NCI-H1092 (cell line): ENCODE measurements at regions not wholly inside any gene's neighbourhood (a gene's known extent, or its start where the extent isn't known, plus 50 kb on each side); places are given as distances from the start of the nearest gene placed in this dataset.
A peak's percentile ranks its signal among the peaks of the same experiment; 100 is the strongest.

Experiments
- DNase-seq: peaks from one replicate; lab custom pipeline; 2025; lab: John Stamatoyannopoulos, UW

DNA sequence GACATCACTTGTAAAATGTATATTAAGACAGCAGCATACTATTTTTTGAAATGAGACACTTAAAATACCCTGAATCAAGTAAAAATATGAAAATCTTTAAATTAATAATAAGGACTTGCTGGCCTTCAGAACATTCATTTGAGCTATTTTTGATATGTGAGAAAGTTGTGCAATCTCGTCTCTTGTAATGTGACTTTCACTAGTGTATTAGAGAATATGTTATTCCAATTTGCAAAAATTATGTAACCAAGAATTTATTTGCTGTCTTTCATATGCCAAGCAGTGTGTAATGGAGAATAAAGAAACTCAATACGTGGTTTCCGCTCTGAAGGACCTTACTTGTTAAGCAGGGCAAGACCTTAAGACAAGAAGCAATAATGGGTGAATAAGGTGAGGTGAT lies 375.0 kb upstream of the RUNX1 start:
- DNase-seq: no peak

DNA sequence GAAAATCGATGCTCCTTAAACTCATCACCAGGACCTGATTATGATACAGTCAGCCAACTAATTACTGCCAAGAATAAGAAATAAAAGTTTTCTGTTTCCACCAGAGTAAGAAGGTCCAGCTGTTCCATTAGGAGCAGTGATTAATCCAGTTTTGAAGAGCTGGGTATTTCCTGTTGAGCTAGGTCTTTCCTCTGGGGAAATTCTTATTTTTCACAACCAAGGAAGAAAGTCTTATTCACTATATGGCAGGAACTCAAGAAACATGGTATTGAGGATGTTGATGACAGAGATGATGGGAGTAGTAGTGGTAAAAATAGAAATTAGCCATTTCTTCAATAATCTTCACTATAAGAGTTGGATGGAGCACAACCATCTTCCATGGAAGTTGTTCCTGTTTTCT lies 374.6 kb upstream of the RUNX1 start:
- no peak for DNase-seq

DNA sequence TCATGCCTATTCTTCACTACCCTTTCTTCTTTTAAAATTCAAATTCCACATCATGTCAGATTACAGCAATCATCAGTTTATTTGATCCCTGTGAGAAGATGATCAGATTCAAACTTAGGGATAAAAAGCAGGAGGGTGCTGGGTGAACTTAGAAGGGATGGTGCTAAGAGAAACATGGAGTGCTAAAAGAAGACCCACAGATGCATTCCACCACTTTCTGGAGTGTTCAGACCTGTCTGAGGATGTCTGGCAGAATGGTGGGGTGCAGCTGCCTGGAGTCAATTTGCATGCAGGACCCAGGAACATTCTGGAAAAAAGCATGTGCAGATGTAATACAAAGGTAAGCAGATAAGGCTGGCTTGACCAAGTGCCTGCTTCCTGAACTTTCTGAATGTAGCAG lies 372.9 kb upstream of the RUNX1 start:
- DNase-seq: no peak

DNA sequence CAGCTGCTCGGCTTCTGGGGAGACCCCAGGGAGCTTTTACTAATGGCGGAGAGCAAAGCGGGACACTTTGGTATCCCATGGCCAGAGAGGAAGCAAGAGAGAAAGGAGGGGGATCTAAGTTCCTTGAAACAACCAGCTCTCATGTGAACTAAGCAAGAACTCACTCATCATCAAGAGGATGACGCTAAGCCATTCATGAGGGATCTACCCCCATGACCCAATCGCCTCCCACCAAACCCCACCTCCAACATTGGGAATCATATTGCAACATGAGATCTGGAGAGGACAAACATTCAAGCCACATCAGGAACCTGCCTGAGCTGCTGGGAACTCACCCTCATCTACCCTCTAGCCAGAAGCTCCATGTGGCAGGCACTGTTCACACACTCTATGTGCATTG lies 372.1 kb upstream of the RUNX1 start:
- DNase-seq: no peak

DNA sequence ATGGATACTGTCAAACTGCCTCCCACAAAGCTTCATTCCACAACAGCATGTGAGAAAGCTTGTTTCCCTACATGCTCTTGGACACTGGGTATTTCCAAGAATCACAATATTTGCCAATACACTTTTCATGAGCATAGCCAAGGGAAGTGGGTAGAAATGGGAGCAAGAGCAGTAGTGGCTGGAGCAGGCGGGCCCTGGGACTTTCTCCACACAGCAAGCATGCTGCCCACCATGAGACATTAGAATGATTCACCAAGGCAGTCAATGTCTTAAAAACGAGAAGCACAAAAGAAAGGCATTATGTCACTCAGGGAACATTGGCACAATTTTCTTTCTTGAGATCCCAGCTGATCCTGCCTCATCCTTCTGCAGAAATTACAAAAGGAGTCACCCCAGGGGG lies 371.6 kb upstream of the RUNX1 start:
- DNase-seq: no peak

DNA sequence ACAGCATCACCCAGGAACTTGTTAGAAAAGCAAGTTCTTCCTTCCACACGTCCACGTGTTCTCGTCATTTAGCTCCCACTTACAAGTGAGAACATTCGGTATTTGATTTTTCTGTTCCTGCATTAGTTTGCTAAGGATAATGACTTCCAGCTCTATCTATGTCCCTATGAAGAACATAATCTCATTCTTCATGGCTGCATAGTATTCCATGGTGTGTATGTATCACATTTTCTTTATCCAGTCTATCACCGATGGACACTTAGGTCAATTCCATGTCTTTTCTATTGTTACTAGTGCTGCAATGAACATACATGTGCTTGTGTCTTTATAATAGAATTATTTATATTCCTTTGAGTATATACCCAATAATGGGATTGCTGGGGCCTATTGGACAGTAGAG lies 368.7 kb upstream of the RUNX1 start:
- DNase-seq: no peak

DNA sequence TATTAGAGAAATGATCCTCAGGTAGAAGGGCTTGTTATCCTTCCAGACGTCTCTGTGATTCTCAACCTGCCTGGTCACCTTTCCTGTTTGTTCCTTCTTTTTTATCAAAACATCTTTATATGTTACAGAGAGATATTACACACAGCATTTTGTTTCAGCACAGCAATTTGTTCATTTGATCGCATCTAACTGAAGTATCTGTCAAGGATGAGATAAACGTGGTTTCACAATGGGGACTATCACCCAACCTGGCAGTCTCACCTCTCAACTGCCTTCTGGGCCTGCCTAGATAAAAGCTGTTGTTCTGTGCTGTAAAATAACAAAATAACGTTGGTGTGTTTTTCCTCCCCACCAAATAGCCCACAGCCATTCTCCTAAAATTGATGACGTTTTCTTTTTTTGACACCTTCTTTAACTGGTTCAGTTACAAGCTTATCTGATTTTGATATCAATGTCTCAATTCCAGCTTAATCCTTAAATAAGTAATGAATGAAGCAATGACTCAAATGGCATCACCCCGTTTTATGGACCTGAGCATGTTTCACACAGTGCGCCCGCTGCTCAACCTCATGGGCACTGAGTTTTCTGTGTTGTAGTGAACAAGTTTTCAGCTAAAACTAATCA lies 367.9 kb upstream of the RUNX1 start:
- no peak for DNase-seq

DNA sequence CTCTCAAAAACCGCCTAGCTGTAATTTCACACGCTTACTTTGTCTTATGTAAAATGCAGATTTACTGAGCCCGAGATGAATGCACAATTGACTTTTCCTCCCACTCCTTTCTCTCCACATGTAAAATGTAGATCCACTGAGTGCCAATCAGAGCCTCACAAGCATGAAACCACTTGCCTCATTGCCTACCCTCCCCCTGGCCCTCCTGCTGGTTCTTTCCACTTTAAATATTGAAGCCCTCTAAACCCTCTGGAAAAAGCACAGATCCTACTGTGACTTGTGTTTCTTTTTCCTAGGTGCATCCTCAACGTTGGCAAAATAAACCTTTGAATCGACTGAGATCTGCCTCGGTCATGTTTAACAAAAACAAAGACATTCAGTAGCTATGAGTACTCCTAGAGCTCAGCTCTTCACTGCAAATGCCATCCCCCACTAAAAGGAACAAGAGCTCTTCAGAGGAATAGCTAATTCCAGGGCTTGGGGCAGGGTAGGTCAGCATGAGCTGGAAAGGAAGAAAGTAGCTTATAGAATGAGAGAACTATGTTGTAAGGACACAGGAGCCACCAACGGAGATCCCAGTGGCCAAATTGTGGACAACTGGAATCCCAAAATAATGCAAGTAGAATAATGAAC lies 365.5 kb upstream of the RUNX1 start:
- DNase-seq: no peak

DNA sequence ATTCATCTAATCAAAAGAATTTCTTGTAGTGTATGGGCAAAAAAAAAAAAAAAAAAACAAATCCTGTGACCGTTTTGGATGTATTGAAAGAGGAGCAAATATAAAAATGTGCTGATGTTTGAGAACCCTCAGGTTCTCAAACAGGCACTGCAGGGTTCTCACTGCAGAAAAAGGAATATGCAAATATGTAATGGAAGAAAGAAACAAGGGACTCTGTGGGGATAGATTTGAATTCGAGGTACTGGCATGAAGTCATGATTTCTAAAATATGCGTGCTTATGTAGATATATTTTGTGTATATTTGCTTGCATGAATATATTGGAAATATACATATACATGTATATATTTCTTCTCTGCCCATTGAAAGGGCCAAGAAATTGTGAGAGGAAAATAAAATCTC lies 365.0 kb upstream of the RUNX1 start:
- DNase-seq: no peak

DNA sequence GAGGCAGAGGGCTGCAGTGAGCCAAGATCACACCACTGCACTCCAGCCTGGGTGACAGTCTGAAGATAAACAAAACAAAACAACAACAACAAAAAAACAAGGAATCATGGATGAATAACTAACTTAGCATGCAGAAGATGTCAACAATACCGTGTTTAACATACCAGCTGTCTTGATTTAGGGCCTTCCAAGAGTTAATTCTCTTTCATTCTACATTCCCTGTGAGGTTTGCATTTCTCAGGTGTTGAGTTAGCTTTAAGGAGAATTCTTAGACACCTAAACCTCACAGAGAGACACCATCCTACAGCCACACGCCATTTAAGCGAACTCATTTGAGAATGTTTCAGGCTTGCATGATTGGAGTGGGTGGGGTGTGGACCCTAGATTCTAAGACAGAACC lies 363.1 kb upstream of the RUNX1 start:
- DNase-seq: no peak

DNA sequence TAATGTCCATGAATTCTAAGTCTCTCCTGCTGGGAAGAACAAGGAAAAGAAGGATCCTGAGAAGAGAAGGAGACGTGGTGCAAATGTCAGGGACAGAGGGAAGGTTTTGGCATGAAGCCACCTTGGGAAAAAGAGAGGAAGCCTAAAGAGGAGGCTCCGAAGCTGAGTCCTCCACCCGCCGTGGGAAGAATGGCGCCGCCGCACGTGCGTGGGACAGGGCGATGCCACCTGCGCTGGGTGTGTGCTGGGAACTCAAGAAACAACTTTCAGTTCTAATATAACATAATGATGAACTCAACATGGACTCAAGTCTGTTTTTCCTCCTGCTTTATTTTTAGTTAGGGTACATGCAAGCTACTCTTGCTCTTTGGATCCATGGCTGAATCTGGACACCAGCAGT lies 362.3 kb upstream of the RUNX1 start:
- no peak for DNase-seq

DNA sequence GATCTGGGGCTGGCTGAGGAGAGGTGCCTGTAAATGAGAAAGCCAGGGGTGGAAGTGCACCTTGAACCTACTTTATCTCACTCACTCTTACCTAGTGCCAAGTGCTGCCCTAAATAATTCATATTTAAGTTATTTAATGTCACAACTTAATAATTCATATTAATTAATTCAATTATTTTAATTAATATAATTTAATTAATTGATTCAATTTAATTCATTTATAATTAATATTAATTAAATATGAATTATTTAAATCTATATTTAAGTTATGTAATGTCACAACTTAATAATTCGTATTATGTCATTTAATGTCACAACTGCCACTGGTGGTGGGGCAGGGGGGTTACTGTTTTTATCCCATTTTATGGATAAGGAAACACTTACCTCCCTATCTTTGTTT lies 361.6 kb upstream of the RUNX1 start:
- no peak for DNase-seq

DNA sequence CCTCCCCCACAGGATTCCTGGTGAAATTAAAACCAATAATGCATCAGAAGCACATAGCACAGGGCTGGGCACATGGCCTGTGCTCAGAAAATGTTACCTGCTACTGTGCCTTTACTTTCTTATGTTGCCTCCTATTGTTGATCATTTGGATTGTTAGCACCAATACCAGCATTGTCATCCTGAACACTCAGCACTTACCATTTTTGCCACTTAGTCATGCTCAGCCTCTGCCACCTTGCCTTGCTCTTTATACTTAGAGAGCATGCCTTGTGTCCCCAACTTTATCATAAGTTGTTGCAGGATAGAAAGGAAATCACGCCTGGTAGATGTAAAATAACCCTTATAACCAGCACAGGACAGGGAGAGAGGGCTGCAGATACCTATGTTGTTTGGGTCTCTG lies 361.0 kb upstream of the RUNX1 start:
- DNase-seq: no peak

DNA sequence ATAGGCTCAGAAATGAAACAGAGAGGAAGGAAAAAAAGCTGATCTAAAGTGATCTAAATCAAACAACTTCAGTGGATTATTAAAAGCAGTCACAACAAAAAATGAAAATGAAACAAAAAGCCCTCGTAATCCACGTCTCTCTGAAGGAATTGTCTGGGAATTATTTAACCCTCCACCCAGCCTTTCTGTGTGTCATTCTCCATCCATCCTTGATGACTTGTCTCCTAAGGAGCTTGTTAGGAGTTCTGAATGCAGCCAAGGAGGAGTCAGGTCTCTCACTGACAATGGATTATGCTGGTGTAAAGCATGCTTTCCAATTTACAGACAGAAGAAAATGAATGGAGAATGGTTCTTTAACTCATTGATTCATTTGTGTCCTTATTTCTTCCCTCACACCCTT lies 359.3 kb upstream of the RUNX1 start:
- no peak for DNase-seq

DNA sequence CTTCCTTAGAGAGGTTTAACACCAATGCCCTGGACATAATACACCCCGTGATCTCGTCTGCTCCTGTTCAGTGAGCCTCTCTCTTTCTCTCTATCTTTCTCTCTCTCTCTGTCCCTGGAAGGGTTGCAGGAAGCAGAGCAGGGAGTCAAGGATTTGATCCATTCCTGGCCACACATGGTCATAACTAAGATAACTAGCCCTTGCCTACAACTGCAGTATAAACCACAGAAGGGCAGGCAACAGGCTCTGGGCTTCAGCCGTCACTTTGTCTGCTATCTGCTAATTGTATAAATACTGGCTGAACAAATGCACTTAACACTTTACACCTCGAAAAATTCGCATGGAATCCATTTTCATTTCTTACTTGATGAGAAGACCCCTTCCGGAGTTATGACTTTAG lies 357.5 kb upstream of the RUNX1 start:
- DNase-seq: no peak

DNA sequence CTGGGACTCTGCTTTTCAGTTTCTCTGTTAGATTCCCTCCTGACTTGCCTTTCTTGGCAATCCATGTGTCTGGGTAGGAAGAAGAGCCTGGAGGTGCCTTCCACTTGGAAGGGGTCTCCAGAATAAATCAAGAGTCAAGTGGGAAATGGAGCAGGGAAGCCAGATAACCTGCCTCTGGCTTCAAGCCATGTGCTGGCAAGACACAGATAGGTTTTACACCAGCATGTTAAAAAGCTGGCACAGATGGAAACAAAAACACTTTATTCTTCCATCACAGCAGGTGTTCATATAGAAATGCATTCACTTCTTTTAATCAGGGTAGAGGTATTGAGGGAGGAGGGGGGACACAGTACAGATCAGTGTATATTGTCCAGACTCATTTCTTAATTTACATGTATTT lies 356.9 kb upstream of the RUNX1 start:
- DNase-seq: peak; percentile 87

DNA sequence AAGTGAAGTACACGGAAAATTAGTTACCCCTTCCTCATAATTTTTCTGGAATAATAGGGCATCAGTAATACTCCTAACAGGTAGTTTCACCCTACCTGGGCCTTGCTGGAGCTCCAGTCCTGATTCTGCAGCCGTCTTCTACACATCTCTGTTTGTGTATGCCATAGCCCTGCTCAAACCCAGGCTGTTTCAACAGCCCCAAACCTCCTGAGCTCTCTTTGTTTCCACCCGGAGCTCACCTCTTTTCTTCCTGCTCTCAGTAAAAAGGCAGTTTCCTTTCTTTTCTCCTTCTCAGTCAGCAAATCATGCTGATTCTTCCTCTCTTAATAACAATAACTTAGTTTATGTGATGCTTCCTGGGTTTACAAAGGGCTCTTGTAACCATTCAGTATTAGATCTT lies 355.1 kb upstream of the RUNX1 start:
- no peak for DNase-seq

DNA sequence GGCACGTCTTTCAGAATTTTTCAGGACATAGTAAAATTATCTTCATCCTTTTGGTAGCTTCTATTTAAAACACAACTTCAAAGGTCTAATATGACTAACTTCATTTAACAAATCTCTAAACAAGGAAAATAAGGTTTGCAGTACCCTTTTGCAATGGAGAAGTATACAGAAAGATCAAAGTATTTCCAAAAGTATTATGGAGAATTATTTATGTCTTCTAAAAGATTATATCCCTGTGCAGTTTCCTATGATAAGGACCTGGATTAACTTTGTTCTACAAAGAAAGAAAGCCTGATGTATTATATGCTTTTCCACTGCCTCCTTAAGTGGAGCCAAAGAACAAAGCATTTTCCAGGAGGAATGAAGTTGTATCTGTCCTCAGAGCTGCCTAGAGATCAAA lies 353.0 kb upstream of the RUNX1 start:
- DNase-seq: no peak

DNA sequence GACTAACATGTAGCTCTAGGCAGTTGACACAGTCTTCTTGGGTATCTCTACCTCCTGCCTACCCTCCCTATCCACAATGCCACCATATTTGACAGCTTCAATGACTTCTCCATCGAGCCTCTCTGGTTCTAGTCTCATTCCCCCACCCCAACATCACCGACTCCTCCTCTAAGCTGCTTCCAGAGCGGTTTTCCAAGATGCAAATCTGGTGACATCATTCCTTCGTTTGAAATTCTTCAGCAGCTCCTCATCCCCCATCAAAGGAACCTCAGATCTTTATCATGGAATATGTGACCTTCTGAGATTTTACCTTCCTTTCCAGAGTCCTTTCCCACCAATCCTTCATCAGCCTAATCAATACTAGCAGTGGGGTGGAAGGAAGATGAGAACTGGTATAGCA lies 352.4 kb upstream of the RUNX1 start:
- no peak for DNase-seq

DNA sequence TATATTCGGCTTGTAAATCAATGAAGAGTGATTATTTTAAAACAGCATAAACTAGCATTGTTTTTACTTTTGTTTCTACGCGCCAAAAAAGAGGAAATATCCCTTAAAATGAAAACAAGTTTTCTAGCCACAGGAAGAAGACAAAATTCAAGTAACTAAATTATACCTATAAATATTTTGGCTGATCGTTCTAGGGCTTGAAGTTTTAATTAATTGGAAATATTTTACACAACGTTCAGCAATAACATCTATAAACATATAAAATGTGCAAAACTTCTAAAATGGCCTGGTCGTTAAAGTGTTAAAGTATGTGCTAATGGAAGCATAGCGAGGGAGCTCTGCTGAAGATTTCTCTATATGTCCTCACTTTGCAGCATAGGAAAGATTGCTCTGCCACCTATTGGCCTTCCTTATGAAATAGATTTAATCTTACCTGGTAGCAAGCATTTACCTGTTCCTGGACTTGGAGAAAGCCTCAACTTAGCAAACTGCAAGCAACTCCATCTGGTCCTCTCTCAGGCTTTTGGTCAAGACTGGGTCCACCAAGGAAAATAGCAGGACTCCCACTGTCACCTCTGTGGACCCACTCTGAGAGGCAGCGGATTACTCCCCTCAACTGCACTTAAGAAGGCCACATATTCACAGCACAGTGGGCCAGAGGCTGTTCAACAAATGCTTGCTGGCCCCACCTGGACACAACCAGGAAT lies 351.3 kb upstream of the RUNX1 start:
- DNase-seq: peak; percentile 68

DNA sequence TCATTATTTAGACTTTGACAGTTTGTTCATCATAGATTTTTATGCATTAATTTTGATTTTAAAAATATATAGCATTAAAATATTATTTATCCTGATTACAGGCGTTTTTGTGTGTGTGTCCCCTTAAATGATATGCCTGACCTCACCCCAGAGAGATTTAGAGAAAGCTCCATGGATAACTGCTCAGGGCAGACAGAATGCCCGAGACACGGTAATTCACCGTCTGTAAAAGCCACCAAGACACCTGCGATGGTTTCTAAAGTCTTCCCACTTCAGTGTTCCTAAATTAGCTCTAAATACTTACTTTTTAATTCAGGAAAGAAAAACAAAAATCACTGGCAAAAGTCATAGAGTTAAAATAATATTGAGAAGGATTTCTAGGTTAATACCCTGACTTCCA lies 350.6 kb upstream of the RUNX1 start:
- DNase-seq: no peak

DNA sequence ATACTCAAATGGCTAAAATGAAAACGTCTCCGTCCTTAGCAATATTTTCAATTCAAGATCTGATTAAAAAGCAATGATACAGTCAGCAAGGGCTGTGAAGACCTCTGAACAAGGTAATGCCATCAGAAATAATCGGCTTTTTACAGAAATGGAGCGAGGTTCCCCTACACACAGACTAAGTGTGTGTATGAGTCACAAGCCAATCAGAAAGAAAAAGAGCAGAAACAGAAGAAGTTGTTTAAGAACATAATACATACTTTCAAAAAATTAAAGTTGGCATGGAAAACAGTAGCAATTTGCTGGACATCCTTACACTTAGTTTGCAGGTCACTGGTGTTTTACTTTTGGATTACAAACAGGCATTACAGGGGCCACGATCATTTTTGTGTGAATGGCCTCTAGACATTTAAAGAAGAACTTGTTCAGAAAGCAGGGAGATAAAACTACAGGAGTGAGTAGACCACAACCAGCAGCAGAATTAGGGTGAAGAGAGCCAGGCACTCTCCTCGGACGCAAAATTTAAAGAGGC lies 350.0 kb upstream of the RUNX1 start:
- no peak for DNase-seq

DNA sequence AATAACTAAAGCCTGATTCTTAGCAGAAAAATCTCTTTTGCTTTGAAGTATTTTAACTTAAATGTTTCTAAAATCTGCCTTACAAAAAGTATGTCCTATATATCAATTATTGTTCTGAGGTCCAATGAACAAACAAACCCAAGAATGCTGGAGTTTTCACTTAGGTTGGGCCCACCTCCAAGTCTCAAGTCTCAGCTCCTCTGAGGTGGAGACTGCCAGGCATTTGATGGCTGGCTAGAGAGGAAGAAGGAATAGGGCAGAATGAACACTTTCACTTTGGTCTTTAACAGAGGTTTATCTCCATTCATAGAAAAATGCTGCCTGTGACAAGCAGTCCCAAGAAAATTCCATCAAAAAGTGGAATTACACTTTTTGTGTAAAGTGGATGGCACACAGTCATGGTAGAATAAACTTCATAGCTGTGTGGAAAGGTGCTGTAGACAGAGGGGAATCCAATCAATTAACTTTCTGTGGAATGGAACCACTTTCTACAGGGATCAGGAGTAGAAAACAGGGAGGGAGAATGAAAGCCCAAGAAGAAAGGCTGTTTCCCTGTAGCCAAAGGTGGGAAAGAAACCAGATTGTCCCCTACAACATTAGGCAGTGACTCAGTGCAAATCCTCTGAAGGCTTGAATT lies 349.4 kb upstream of the RUNX1 start:
- no peak for DNase-seq
